ENCODE measurements at regions not wholly inside any gene's neighbourhood (a gene's known extent, or its start where the extent isn't known, plus 50 kb on each side); places are given as distances from the start of the nearest gene placed in this dataset.

DNA sequence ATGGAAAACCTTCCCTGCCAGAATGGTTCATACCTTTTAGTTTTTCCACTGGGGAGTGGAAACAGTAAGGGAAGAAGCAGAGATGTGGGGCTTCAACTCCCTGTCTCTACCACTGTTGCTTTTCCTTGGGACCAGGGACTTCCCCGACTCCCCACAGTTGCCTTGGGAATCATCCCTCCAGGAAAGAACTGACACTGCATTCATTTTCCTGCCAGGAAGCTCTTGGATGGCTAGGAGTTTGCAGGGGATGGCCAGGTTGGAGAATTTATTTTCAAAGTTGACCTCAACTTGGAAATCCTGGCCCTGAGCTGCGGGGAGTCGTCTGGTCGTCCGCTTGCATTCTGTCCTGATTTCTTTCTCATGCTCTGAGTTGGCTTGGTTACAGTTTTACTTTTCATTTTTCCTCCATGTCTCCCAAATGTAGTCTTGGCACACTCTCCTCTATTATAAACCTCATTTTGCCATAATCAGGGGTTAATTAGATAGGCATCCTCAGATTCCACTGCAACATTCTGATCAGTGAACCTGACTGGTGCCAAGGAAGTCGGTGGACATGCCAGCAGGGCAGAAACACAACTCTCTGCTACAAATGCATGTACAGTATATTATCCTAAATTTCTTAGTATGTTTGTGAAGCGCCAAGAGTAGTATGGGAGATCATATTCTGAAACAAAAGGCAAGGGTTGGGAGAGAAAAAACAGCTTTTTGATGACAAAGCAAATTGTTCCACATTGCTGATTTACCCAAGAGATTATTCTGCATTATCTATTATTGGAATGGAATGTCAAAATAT is 220.5 kb upstream of the XYLT1 start:
- TF ChIP-seq, protein P1, sequence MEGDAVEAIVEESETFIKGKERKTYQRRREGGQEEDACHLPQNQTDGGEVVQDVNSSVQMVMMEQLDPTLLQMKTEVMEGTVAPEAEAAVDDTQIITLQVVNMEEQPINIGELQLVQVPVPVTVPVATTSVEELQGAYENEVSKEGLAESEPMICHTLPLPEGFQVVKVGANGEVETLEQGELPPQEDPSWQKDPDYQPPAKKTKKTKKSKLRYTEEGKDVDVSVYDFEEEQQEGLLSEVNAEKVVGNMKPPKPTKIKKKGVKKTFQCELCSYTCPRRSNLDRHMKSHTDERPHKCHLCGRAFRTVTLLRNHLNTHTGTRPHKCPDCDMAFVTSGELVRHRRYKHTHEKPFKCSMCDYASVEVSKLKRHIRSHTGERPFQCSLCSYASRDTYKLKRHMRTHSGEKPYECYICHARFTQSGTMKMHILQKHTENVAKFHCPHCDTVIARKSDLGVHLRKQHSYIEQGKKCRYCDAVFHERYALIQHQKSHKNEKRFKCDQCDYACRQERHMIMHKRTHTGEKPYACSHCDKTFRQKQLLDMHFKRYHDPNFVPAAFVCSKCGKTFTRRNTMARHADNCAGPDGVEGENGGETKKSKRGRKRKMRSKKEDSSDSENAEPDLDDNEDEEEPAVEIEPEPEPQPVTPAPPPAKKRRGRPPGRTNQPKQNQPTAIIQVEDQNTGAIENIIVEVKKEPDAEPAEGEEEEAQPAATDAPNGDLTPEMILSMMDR (IDR thresholded peaks at IDR 0.05) = no peak

DNA sequence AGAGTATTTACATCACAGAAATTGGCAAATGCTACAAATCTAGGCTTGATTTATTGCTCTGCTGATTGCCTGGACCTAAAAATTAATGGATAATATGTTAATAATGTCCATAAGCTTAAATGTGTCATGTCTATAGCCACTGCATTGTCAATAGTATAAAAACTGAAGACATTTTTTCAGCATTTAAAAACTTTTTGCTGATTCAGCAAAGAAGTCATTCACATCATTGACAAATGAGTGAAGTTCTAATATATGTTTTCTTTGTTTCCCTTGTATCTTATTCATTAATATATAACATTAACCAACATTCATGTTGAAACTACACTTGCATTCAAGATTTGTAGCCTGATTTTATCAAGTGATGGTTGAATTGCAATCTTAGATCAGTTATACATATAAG is 214.7 kb upstream of the XYLT1 start:
- TF ChIP-seq, protein P1 (IDR thresholded peaks at IDR 0.05) = no peak

DNA sequence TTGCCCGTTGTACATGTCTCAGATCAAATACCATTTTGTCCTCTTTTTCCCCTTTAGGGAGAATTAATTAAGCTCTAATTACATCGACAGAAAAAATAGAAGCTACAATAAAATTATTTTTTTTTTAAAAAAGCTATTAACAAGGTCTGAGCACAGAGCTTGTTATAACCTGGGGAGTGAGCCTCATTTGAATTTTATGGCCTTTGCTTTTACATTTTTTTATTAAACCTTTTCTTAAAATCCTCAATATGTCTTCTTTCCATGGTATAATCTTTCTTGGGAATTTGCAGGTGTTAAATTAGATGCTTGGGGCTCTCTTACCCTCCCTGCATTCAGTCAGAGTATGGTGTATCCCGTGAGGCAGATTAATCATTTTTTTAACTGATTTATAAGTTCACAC is 212.5 kb upstream of the XYLT1 start:
- TF ChIP-seq, protein P1 (IDR thresholded peaks at IDR 0.05) = no peak

DNA sequence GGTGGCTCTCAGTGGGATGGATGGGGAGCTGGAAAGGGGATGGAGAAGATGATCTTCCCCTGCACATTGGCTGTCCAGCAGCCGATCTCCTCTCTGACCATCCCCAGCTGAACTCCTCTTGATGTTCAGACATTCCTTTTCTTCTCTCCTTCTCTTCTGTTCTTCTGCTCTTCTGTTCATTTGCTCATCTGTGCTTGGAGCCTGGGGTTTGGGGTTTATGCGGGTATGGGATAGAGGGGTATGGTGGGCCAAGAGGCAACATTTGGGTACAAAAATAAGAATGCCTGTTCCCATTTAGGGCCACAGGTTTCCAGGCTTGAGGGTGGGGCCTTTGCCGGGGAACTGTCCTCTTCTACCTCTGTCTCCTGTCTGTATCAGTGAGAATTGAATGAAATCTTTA is 205.4 kb upstream of the XYLT1 start:
- TF ChIP-seq, protein P1 (IDR thresholded peaks at IDR 0.05) = no peak

DNA sequence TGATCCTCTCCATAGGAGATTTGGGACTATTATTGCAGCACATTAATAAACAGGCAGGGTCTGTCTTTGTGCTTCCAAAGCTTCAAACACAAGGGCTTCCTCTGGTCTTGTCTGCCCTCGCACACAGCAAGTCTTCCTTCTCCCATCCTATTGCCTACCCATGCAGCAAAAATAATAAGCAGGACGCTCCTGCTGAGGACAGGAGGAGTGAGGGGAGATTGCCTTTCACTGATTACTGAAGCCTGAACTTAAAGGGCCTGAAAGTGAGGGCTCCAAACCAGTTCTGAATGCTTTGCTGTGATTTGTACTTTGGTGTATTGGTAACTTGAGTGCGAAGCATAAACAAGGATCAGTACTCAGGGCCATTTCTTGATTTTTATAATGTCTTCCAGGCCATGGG is 197.6 kb upstream of the XYLT1 start:
- TF ChIP-seq, protein P1 (IDR thresholded peaks at IDR 0.05) = no peak

DNA sequence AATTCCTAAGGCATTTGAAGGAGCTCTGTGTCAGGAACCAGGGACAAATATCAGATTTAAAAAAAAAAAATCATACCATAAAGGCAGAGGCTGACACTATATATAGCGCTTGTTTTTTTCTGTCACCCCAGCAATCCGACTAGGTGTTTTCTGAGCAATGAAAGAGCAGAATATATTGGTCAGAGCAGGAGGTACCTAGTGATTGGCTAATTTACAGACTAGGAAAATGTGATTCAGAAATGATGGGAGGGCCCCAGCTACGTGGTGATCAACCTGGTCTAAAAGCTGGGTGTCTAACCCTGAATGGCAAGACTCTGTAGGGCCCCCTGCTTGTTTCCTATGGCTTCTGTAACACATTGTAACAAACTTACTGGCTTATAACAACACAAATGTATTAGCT is 195.5 kb upstream of the XYLT1 start:
- TF ChIP-seq, protein P1 (IDR thresholded peaks at IDR 0.05) = no peak

DNA sequence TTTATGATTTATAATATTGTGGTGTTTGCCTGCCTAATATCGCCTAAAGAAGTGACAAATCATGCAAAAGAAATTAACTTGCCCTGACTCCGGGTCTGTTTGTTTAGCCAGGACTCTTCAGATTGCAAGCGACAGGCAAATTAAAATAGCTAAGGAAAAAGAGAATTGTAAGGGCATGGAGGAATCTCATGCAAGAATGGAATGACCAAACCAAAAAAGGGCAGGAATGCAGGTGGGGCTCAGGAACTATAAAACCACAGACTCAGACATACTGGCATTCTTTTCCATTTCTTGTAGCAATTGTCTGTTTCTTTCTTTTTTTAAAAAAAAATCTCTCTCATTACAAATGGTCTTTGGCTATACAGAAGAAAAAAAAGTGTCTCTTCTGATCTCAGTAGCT is 188.1 kb upstream of the XYLT1 start:
- TF ChIP-seq, protein P1 (IDR thresholded peaks at IDR 0.05) = no peak

DNA sequence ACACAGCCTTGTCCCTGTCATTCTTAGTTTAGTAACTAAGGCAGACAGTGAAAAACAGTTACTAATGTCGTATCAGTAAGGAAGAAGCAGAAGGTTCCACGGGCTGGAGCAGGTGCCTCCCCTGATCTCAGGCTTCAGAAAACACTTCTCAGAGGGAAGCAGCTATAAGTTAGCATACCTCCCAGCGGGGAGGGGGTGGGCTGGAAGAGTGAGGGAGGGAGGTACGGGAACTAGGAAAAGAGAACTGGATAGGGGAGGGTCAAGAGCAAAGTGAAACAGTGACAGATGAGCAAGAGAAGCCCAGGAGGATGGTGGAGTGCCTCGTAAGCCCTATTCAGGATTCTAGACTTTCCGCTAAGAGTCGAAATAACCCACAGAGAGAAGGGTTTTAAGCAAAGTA is 186.3 kb upstream of the XYLT1 start:
- TF ChIP-seq, protein P1 (IDR thresholded peaks at IDR 0.05) = no peak
